B cell (primary cell): ENCODE measurements at regions not wholly inside any gene's neighbourhood (a gene's known extent, or its start where the extent isn't known, plus 50 kb on each side); places are given as distances from the start of the nearest gene placed in this dataset.

ENCODE experiments used
- ATAC-seq: fragments of 200-7000 bp; cut with Tn5 transposase; one replicate; pipeline ENCODE4 v1.10.0; 2021; ENCODE audit warnings: low read depth, mild to moderate bottlenecking, moderate number of reproducible peaks, moderate library complexity
- CTCF ChIA-PET: fragments of 350-600 bp; sonication (Branson Sonifier 250); formaldehyde crosslinking; loops from one replicate; lab custom pipeline; 2021; ENCODE audit warnings: antibody characterized with exemption, inconsistent platforms; lab: Charles Lee
- POLR2A ChIA-PET: fragments of 350-600 bp; sonication (Branson Sonifier 250); formaldehyde crosslinking; loops from one replicate; lab custom pipeline; 2021; ENCODE audit warnings: antibody characterized with exemption; lab: Charles Lee
- DNase-seq: peaks from one replicate; pipeline ENCODE4 v3.0.0; 2013
- H2AFZ ChIP-seq: 2 replicates; pipeline ENCODE4 v1.6.1; 2012; ENCODE audit warnings: mild to moderate bottlenecking, low read depth, low read length; ENCODE audit not compliant: insufficient read depth, poor library complexity, severe bottlenecking
- H3K27ac ChIP-seq, 2 donors: 1 replicate in 1 of 2; 2 replicates in 1 of 2; pipeline ENCODE4 v1.5.1; 2012 to 2013; ENCODE audit warnings: low read length in 2 of 2, mild to moderate bottlenecking in 2 of 2, moderate library complexity in 1 of 2
- H3K27me3 ChIP-seq, 4 experiments: fragments of 200-600 bp in 1 of 4; sonication (generic) in 1 of 4; replicated peaks in 1 of 4; 1 replicate in 2 of 4; 2 replicates in 2 of 4; pipeline versions ENCODE4 v1.6.1 to v1.7.0; 2013 to 2016; ENCODE audit warnings: low read length in 3 of 4, mild to moderate bottlenecking in 2 of 4, mixed read lengths in 1 of 4, moderate library complexity in 1 of 4; ENCODE audit not compliant: insufficient read depth in 4 of 4, control insufficient read depth in 3 of 4; ENCODE audit errors: control extremely low read depth in 1 of 4
- H3K36me3 ChIP-seq, 2 experiments: replicated peaks in 1 of 2; 1 replicate in 1 of 2; 2 replicates in 1 of 2; pipeline versions ENCODE4 v1.6.1 to v1.7.1; 2013; ENCODE audit warnings: low read length in 1 of 2; ENCODE audit not compliant: insufficient read depth in 2 of 2, control insufficient read depth in 1 of 2; ENCODE audit errors: control extremely low read depth in 1 of 2, extremely low read depth in 1 of 2
- H3K4me1 ChIP-seq, 2 donors: fragments of 200-600 bp in 1 of 2; sonication (generic) in 1 of 2; 1 replicate in 1 of 2; 2 replicates in 1 of 2; pipeline versions ENCODE4 v1.5.1 to v1.6.1; 2013 to 2017; ENCODE audit warnings: low read length in 2 of 2; ENCODE audit not compliant: control insufficient read depth in 2 of 2, insufficient read depth in 2 of 2
- H3K4me2 ChIP-seq: replicated peaks from 2 replicates; pipeline ENCODE3; 2012; ENCODE audit warnings: mild to moderate bottlenecking, low read depth, low read length; ENCODE audit not compliant: poor library complexity, severe bottlenecking
- H3K4me3 ChIP-seq, 5 experiments: fragments of 200-600 bp in 1 of 5; sonication (generic) in 1 of 5; 1 replicate in 3 of 5; 2 replicates in 2 of 5; pipeline versions ENCODE4 v1.5.1 to v1.7.0; 2011 to 2016; ENCODE audit warnings: low read length in 4 of 5, mild to moderate bottlenecking in 4 of 5, low read depth in 2 of 5, control low read depth in 1 of 5, moderate library complexity in 1 of 5; ENCODE audit not compliant: insufficient read depth in 1 of 5; ENCODE audit errors: control extremely low read depth in 1 of 5, extremely low read depth in 1 of 5
- H3K79me2 ChIP-seq: fragments of 200-600 bp; sonication (generic); one replicate; pipeline ENCODE4 v1.6.0; 2016; ENCODE audit warnings: low read length; ENCODE audit not compliant: control insufficient read depth, insufficient read depth
- H3K9ac ChIP-seq: fragments of 200-600 bp; sonication (generic); 2 replicates; pipeline ENCODE4 v1.6.1; 2017; ENCODE audit warnings: mild to moderate bottlenecking, low read length, moderate library complexity
- H3K9me3 ChIP-seq, 3 donors: one replicate each; pipeline versions ENCODE4 v1.6.1 to v1.7.1; 2013; ENCODE audit warnings: low read length in 2 of 3; ENCODE audit not compliant: control insufficient read depth in 2 of 3, insufficient read depth in 1 of 3; ENCODE audit errors: control extremely low read depth in 1 of 3
- H4K20me1 ChIP-seq: 2 replicates; pipeline ENCODE4 v1.6.0; 2012; ENCODE audit warnings: mild to moderate bottlenecking, low read length; ENCODE audit not compliant: insufficient read depth, control insufficient read depth, poor library complexity, severe bottlenecking
- H3K27ac Mint-ChIP-seq: one replicate; pipeline ENCODE4 v1.8.0; 2021; ENCODE audit warnings: mixed read lengths
- H3K27me3 Mint-ChIP-seq: one replicate; pipeline ENCODE4 v1.8.0; 2021; ENCODE audit warnings: mixed read lengths
- H3K4me1 Mint-ChIP-seq: one replicate; pipeline ENCODE4 v1.8.0; 2021; ENCODE audit warnings: mixed read lengths
- H3K4me3 Mint-ChIP-seq: one replicate; pipeline ENCODE4 v1.8.0; 2021; ENCODE audit warnings: mixed read lengths
- H3K9me3 Mint-ChIP-seq: one replicate; pipeline ENCODE4 v1.8.0; 2022; ENCODE audit warnings: mixed read lengths; ENCODE audit not compliant: insufficient read depth
- EZH2 ChIP-seq: IDR thresholded peaks from 2 replicates; pipeline ENCODE4 v1.6.1; 2012; ENCODE audit warnings: borderline replicate concordance, low read depth, mild to moderate bottlenecking, moderate library complexity, low read length; ENCODE audit not compliant: insufficient read depth, poor library complexity, severe bottlenecking
- WGBS: methylation state at CpG from one replicate; pipeline ENCODE4 v1.1.5; 2013; ENCODE audit warnings: missing lambda C conversion rate; ENCODE audit not compliant: insufficient coverage; 5-methylcytosine and 5-hydroxymethylcytosine counted together
- intact Hi-C: fragments of 100-400 bp; cut with micrococcal nuclease; formaldehyde crosslinking; loops from one replicate; pipeline ENCODE4 v1.10.0; 2022
- TF ChIP-seq, protein P1 (sequence below): fragments of 200-600 bp; IDR thresholded peaks from one replicate; pipeline ENCODE4 v1.8.0; 2022; ENCODE audit warnings: antibody characterized with exemption, mild to moderate bottlenecking

DNA sequence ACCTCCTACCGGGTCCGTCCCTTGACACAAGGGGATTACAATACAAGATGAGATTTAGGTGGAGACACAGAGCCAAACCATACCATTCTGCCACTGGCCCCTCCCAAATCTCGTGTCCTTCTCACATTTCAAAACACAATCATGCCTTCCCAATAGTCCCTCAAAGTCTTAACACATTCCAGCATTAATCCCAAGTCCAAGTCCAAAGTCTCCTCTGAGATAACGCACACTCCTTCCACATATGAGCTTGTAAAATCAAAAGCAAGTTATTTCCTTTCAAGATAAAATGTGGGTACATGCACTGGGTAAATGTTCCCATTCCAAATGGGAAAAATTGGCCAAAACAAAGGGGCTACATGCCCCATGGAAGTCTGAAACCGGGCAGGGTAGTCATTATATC lies 463.9 kb upstream of the CDH9 start:
- Histone ChIP-seq H3K4me2 (no peak overlapping the region), H3K36me3 (no peaks in the 10 kb centered on the region), H3K27me3 (no peaks in the 10 kb centered on the region), H3K9ac (no peak overlapping the region), H3K4me1 (no peaks in the 10 kb centered on the region), H3K27ac (no peak overlapping the region), H3K9me3 (peaks cover 0 to 7% (median 0%) of the 10 kb centered on the region in 3 donors), H3K79me2 (no peaks in the 10 kb centered on the region), H4K20me1 (no peaks in the 10 kb centered on the region), H2AFZ (no peak overlapping the region), H3K4me3 (no peak overlapping the region)
- no peak for DNase-seq
- Mint-ChIP-seq H3K27ac (no peak overlapping the region), H3K27me3 (no peaks in the 10 kb centered on the region), H3K4me1 (no peaks in the 10 kb centered on the region), H3K4me3 (no peak overlapping the region), H3K9me3 (peaks cover 5% of the 10 kb centered on the region)
- TF ChIP-seq EZH2 = no peak
- TF ChIP-seq, protein P1, sequence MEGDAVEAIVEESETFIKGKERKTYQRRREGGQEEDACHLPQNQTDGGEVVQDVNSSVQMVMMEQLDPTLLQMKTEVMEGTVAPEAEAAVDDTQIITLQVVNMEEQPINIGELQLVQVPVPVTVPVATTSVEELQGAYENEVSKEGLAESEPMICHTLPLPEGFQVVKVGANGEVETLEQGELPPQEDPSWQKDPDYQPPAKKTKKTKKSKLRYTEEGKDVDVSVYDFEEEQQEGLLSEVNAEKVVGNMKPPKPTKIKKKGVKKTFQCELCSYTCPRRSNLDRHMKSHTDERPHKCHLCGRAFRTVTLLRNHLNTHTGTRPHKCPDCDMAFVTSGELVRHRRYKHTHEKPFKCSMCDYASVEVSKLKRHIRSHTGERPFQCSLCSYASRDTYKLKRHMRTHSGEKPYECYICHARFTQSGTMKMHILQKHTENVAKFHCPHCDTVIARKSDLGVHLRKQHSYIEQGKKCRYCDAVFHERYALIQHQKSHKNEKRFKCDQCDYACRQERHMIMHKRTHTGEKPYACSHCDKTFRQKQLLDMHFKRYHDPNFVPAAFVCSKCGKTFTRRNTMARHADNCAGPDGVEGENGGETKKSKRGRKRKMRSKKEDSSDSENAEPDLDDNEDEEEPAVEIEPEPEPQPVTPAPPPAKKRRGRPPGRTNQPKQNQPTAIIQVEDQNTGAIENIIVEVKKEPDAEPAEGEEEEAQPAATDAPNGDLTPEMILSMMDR = no peak
- WGBS = 84% methylated on average over 3 of the region's 5 CpGs
- intact Hi-C loops = no loop called here
- POLR2A ChIA-PET = no interaction called here
- no peak for ATAC-seq
- CTCF ChIA-PET = no interaction called here

DNA sequence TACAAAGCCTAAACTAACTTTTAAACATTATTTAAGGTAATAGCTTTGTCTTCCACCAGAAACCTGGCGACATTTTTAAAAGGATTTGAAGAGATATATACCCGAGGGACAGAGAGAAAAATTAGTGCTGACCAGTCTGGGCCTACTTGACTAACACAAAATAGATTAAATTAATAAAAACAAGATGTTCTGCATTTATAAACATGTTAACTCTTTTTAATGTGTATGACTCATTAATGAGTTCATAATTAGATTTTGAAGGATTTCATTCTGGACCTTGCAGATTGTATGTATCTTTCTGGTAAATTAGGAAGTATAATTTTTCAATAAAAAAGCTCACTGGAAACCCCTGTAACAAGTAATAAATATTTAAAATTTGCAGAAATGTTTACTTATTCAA lies 459.1 kb upstream of the CDH9 start:
- Histone ChIP-seq H3K4me2 (no peak overlapping the region), H3K27me3 (no peaks in the 10 kb centered on the region), H3K36me3 (no peaks in the 10 kb centered on the region), H2AFZ (no peak overlapping the region), H3K4me3 (no peak overlapping the region), H3K4me1 (no peaks in the 10 kb centered on the region), H3K9me3 (peaks cover 0 to under 1% (median 0%) of the 10 kb centered on the region in 3 donors), H3K79me2 (no peaks in the 10 kb centered on the region), H3K27ac (no peak overlapping the region), H4K20me1 (no peaks in the 10 kb centered on the region), H3K9ac (no peak overlapping the region)
- H3K4me3 Mint-ChIP-seq = no peak overlapping the region
- H3K9me3 Mint-ChIP-seq = peaks cover 8% of the 10 kb centered on the region
- POLR2A ChIA-PET = no interaction called here
- no peaks in the 10 kb centered on the region for H3K4me1 Mint-ChIP-seq
- no peaks in the 10 kb centered on the region for H3K27me3 Mint-ChIP-seq
- H3K27ac Mint-ChIP-seq = no peak overlapping the region
- ATAC-seq = no peak
- no peak for DNase-seq
- TF ChIP-seq, protein P1 = no peak
- no peak for TF ChIP-seq EZH2
- no CpG with 5 or more reads among the region's 2 CpGs for WGBS
- CTCF ChIA-PET = no interaction called here
- intact Hi-C loops = no loop called here
